ENCODE measurements at regions not wholly inside any gene's neighbourhood (a gene's known extent, or its start where the extent isn't known, plus 50 kb on each side); places are given as distances from the start of the nearest gene placed in this dataset.

DNA sequence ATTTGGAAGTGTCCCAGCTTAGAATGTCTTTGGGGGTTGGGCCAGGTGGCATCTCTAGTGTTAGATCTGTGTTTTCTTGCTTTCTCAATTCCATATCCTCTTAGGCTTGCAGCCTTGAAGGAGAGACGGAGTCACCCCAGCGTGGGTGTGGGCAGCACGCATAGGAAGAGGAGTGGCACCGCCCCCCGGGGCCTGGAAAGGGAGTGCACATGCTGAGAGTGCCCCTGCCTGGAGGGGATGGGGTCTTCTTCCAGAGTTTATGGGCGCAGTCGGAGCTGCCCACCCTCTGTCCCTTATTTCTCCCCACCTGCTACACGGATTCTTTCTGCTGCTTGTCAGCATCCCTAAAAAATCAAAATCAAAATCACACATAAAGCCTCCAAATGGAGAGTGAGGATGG, 309.7 kb downstream of the QKI start:
- Histone ChIP-seq H3K27me3 (ENCODE audit: control insufficient read depth, insufficient read depth, low read length) (no peaks in the 10 kb centered on the region), H3K36me3 (ENCODE audit: control insufficient read depth, insufficient read depth, low read length) (no peaks in the 10 kb centered on the region), H3K4me3 (ENCODE audit: low read depth, low read length) (no peak overlapping the region)
- DNase-seq (ENCODE audit: low read depth): no peak
- TF ChIP-seq, protein P1, sequence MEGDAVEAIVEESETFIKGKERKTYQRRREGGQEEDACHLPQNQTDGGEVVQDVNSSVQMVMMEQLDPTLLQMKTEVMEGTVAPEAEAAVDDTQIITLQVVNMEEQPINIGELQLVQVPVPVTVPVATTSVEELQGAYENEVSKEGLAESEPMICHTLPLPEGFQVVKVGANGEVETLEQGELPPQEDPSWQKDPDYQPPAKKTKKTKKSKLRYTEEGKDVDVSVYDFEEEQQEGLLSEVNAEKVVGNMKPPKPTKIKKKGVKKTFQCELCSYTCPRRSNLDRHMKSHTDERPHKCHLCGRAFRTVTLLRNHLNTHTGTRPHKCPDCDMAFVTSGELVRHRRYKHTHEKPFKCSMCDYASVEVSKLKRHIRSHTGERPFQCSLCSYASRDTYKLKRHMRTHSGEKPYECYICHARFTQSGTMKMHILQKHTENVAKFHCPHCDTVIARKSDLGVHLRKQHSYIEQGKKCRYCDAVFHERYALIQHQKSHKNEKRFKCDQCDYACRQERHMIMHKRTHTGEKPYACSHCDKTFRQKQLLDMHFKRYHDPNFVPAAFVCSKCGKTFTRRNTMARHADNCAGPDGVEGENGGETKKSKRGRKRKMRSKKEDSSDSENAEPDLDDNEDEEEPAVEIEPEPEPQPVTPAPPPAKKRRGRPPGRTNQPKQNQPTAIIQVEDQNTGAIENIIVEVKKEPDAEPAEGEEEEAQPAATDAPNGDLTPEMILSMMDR (IDR thresholded peaks at IDR 0.05; ENCODE audit: insufficient read depth, low read length, poor library complexity, severe bottlenecking): no peak

DNA sequence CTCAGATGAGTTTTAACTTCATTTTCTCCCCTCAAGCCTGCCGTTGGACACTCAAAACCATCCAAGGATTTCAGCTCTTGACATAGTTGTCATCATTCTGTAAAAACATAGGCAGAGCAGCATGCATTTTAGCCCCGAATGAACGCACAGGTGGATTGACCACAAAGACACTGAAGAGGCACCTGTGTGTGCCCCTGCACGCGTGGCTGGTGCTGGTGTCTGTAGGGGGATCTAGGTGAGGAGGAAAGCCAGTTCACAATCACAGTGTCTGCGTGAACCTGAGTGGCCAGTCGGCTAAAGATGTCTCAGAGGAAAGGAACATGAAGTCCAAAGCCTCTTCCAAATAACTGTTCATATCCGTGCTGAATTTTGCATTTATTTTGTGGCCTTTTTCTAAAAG, 309.2 kb downstream of the QKI start:
- TF ChIP-seq, protein P1 (IDR thresholded peaks at IDR 0.05; ENCODE audit: insufficient read depth, low read length, poor library complexity, severe bottlenecking): no peak
- Histone ChIP-seq H3K27me3 (ENCODE audit: control insufficient read depth, insufficient read depth, low read length) (no peaks in the 10 kb centered on the region), H3K4me3 (ENCODE audit: low read depth, low read length) (no peak overlapping the region), H3K36me3 (ENCODE audit: control insufficient read depth, insufficient read depth, low read length) (no peaks in the 10 kb centered on the region)
- no peak for DNase-seq (ENCODE audit: low read depth)

DNA sequence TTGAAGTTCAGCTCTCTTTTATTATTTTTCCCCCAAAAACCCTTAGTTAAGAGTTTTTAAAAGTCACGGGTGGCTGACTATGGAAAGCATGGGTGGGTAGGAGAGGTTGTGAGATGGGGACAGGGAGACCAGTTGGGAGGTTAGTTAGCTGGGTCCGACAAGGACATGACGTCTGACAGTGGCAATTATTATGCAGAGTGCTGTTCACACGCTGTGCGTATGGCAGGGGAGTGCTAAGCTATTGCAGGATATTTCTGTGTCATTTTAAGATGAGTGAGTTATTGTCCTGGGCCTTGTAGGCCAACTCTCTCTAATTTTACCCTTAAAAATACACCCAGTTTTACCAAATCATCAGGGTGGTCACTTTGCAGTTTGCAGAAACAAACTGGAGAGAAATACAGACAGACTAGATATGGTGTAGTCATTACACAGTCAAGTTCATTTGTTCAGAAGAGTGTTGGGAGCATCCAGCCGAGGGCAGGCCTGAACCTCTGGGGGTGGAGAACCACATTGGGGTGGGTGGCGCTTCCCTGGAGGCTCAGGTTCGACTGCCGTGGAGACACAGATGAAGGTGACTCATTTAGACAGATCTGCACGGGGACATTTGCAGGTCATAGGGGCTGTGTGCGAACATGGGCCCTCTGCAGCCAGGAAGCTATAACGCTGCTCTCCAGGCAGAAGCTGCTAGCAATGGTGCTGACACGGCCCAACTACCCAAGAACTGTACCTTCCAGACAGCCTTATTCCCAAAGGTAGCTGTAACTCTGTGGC, 307.6 kb downstream of the QKI start:
- H3K4me3 ChIP-seq (ENCODE audit: low read depth, low read length): no peak overlapping the region
- H3K36me3 ChIP-seq (ENCODE audit: control insufficient read depth, insufficient read depth, low read length): no peaks in the 10 kb centered on the region
- H3K27me3 ChIP-seq (ENCODE audit: control insufficient read depth, insufficient read depth, low read length): no peaks in the 10 kb centered on the region
- no peak for DNase-seq (ENCODE audit: low read depth)
- TF ChIP-seq, protein P1 (IDR thresholded peaks at IDR 0.05; ENCODE audit: insufficient read depth, low read length, poor library complexity, severe bottlenecking): no peak

DNA sequence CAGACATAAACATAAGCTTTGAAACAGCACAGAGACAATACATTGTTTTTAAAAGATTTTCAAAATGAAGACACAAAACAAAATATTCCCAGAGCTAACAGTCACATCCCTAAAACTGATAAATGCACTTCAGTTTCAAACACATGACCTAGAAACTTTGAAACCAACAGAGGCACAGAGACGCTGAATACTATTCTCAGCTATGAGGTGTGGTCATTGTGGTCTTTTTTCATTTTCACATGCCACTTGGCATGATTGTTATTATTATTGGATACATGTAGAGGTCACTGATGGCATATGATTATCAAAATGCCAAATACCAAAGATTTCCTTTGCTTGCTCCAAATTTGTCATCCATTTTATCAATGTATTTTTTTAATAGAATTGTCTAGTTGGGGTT, 306.9 kb downstream of the QKI start:
- H3K27me3 ChIP-seq (ENCODE audit: control insufficient read depth, insufficient read depth, low read length): no peaks in the 10 kb centered on the region
- no peak overlapping the region for H3K4me3 ChIP-seq (ENCODE audit: low read depth, low read length)
- H3K36me3 ChIP-seq (ENCODE audit: control insufficient read depth, insufficient read depth, low read length): no peaks in the 10 kb centered on the region
- TF ChIP-seq, protein P1 (IDR thresholded peaks at IDR 0.05; ENCODE audit: insufficient read depth, low read length, poor library complexity, severe bottlenecking): no peak
- no peak for DNase-seq (ENCODE audit: low read depth)

DNA sequence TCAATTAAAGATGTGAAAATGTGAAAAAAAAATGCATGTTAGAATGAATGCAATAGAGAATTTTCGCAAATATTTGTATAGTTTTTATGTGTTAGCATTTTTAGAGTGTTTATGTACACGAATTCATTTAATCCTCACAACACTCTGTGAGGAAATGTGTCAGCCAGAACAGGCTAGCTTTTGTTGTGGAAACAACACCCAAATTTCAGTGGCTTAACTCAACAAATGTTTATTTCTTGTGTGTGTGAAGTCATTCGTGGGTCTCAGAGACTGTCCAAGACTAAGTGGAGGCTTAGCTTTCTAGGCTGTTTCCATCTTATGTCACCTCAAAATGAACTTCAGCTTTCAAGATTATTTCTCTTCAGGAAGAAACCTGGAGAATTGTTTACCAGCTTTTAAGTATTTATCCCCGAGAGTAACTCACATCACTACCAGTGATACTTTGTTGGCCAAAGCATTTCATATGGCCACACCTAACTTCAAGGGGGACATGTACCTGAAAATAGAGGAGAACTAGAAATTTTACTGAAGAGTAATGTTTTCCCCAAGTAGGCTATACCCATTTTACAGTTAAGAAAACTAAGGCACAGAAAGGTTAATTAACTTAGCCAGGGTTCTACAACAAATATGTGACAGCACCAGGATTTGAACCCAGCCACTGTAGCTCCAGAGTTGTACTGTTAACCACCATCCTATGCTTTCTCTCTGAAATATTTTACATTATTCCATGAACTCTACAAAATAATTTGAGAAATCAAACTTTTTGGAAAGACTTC, 306.1 kb downstream of the QKI start:
- TF ChIP-seq, protein P1 (IDR thresholded peaks at IDR 0.05; ENCODE audit: insufficient read depth, low read length, poor library complexity, severe bottlenecking): no peak
- Histone ChIP-seq H3K36me3 (ENCODE audit: control insufficient read depth, insufficient read depth, low read length) (no peaks in the 10 kb centered on the region), H3K27me3 (ENCODE audit: control insufficient read depth, insufficient read depth, low read length) (no peaks in the 10 kb centered on the region), H3K4me3 (ENCODE audit: low read depth, low read length) (no peak overlapping the region)
- no peak for DNase-seq (ENCODE audit: low read depth)
